ENCODE measurements at regions not wholly inside any gene's neighbourhood (a gene's known extent, or its start where the extent isn't known, plus 50 kb on each side); places are given as distances from the start of the nearest gene placed in this dataset.

DNA sequence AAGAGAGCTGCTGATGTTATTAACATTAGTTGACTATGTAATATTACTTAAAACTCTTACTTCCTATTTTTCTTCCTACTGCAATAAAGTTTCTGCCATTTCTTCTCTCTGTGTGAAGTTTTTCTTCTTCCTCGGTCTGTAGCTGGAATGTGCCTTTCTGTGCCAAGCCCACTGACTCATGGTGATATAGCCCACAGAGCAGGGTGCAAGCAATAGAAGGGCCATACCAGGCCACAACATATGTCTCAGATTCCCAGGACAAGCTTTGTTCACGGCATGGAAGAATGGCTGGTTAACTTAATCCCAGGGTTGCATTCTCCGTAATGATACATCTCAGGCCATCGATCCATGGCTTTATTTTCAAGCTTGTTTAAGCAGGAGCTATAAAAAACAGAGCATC lies 815.3 kb downstream of the TUSC7 start:
- H3K9me3 ChIP-seq = no peaks in the 10 kb centered on the region
- H3K4me3 ChIP-seq = no peak overlapping the region
- H3K27ac ChIP-seq = no peak overlapping the region
- TF ChIP-seq POLR2AphosphoS5 (IDR thresholded peaks at IDR 0.05) = no peak
- TF ChIP-seq POLR2A (IDR thresholded peaks at IDR 0.05) = no peak
- TF ChIP-seq CTCF (IDR thresholded peaks at IDR 0.05) = no peak
- WGBS = 90% methylated on average over 4 of the region's 4 CpGs
- H3K4me1 ChIP-seq (replicated peaks) = no peaks in the 10 kb centered on the region
- no peaks in the 10 kb centered on the region for H3K27me3 ChIP-seq (replicated peaks; ENCODE audit: insufficient read depth)
- no peak for DNase-seq (ENCODE audit: low spot score)
- intact Hi-C loops (cut with DNase I) = loop anchor here (5.0 to 10.0 kb wide), 2 partner anchors 660 to 753 kb away; no protein-coding TSS in a partner anchor
- H3K36me3 ChIP-seq = no peaks in the 10 kb centered on the region

DNA sequence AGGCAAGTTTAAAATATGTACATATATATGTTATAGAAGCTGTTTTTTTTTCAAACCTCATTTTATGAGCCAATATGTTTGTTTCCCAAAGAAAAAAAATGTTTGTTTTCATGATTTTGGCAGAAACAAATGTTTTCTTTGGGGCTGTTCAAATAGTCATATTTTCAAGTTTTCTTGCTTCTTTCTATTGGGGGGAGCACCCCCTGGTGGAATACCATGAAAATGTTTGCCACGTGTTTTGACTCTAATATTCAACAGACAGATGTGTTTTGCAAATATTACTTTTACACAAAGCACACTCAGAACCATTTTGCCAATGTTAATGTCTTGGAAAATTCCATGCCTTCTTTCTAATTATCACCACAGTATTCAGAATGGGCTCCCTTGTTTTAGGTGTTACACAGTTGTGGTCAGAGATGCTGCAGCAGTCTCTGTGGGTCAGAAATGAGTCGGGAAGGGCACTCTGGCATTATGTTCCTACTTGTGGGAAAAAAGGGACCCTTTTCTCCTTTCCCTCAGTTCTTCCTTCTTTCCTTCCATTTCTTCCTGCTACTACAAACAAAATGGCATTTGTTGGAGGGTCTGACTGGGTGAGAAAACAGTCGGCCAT lies 817.0 kb downstream of the TUSC7 start:
- H3K9me3 ChIP-seq = no peaks in the 10 kb centered on the region
- DNase-seq (ENCODE audit: low spot score) = peak; percentile 5
- H3K4me3 ChIP-seq = no peak overlapping the region
- no peaks in the 10 kb centered on the region for H3K36me3 ChIP-seq
- no peaks in the 10 kb centered on the region for H3K27me3 ChIP-seq (replicated peaks; ENCODE audit: insufficient read depth)
- WGBS = 62% methylated on average over 3 of the region's 3 CpGs
- intact Hi-C loops (cut with DNase I) = loop anchor here (5.0 to 10.0 kb wide), 2 partner anchors 662 to 754 kb away; no protein-coding TSS in a partner anchor
- peak; percentile 16 to 66 (median 55) for TF ChIP-seq CTCF (IDR thresholded peaks at IDR 0.05)
- TF ChIP-seq POLR2AphosphoS5 (IDR thresholded peaks at IDR 0.05) = no peak
- no peak for TF ChIP-seq POLR2A (IDR thresholded peaks at IDR 0.05)
- no peak overlapping the region for H3K27ac ChIP-seq
- no peaks in the 10 kb centered on the region for H3K4me1 ChIP-seq (replicated peaks)

DNA sequence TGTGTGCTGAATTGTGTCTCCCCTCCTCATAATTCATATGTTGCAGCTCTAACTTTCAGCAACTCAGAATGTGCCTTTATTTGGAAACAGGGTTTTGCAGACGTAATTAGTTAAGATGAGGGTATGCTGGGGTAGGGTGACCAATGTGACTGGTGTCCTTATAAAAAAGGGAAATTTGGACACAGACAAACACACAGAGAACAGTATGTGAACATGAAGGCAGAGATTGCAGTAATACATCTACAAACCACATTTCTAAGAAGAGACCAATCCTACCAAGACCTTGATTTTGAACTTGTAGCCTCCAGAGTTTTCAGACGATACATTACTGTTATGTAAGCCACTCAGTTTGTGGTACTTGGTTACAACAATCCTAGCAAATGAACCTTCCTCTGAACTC lies 817.8 kb downstream of the TUSC7 start:
- intact Hi-C loops (cut with DNase I) = loop anchor here (5.0 to 10.0 kb wide), 2 partner anchors 663 to 755 kb away; no protein-coding TSS in a partner anchor
- Histone ChIP-seq H3K4me3 (no peak overlapping the region), H3K4me1 (replicated peaks) (no peaks in the 10 kb centered on the region), H3K36me3 (no peaks in the 10 kb centered on the region), H3K9me3 (no peaks in the 10 kb centered on the region), H3K27me3 (replicated peaks; ENCODE audit: insufficient read depth) (no peaks in the 10 kb centered on the region), H3K27ac (no peak overlapping the region)
- no peak for TF ChIP-seq CTCF (IDR thresholded peaks at IDR 0.05)
- TF ChIP-seq POLR2A (IDR thresholded peaks at IDR 0.05) = no peak
- no peak for TF ChIP-seq POLR2AphosphoS5 (IDR thresholded peaks at IDR 0.05)
- 68% methylated on average over 2 of the region's 2 CpGs for WGBS
- DNase-seq (ENCODE audit: low spot score) = no peak

DNA sequence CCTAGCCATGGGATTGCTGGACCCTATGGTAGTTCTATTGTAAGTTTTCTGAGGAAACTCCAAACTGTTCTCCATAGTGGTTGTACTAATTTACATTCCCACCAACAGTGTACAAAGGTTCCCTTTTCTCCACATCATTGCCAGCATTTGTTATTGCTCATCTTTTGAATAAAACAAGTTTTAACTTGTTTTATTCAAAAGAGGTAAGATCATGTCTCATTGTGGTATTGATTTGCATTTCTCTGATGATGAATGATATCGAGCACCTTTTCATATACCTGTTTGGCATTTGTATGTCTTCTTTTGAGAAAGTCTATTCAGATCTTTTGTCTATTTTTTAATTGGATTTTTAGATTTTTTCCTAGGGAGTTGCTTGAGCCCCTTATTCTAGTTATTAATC lies 819.1 kb downstream of the TUSC7 start:
- Histone ChIP-seq H3K36me3 (no peaks in the 10 kb centered on the region), H3K27me3 (replicated peaks; ENCODE audit: insufficient read depth) (no peaks in the 10 kb centered on the region), H3K4me1 (replicated peaks) (no peaks in the 10 kb centered on the region), H3K27ac (no peak overlapping the region), H3K9me3 (no peaks in the 10 kb centered on the region), H3K4me3 (no peak overlapping the region)
- intact Hi-C loops (cut with DNase I) = loop anchor here (5.0 to 10.0 kb wide), 2 partner anchors 664 to 756 kb away; no protein-coding TSS in a partner anchor
- 83% methylated on average over 1 of the region's 1 CpG for WGBS
- DNase-seq (ENCODE audit: low spot score) = no peak
- TF ChIP-seq CTCF (IDR thresholded peaks at IDR 0.05) = no peak
- TF ChIP-seq POLR2AphosphoS5 (IDR thresholded peaks at IDR 0.05) = no peak

GRCh38 chr3:117531078-117531767 lies 821.6 kb downstream of the TUSC7 start:
- intact Hi-C loops (cut with DNase I) = no loop called here
- H3K4me1 ChIP-seq (replicated peaks) = no peaks in the 10 kb centered on the region
- H3K27ac ChIP-seq = no peak overlapping the region
- no peaks in the 10 kb centered on the region for H3K9me3 ChIP-seq
- no peak for DNase-seq (ENCODE audit: low spot score)
- TF ChIP-seq POLR2A (IDR thresholded peaks at IDR 0.05) (no peak), POLR2AphosphoS5 (IDR thresholded peaks at IDR 0.05) (no peak), CTCF (IDR thresholded peaks at IDR 0.05) (no peak)
- H3K36me3 ChIP-seq = no peaks in the 10 kb centered on the region
- no peaks in the 10 kb centered on the region for H3K27me3 ChIP-seq (replicated peaks; ENCODE audit: insufficient read depth)
- H3K4me3 ChIP-seq = no peak overlapping the region
- whole genome bisulfite sequencing = 23% methylated on average over 8 of the region's 8 CpGs

Data from prostate gland (tissue), 2 donors.